BJ (cell line): ENCODE measurements at regions not wholly inside any gene's neighbourhood (a gene's known extent, or its start where the extent isn't known, plus 50 kb on each side); places are given as distances from the start of the nearest gene placed in this dataset.

Experiments used
- CTCF ChIA-PET: fragments of 350-600 bp; formaldehyde crosslinking; extraction: SDS; loops from one replicate; lab custom pipeline; 2021; ENCODE audit warnings: antibody characterized with exemption, inconsistent platforms; lab: Yijun Ruan, JAX
- POLR2A ChIA-PET: fragments of 300-600 bp; sonication (Branson Sonifier 250); formaldehyde crosslinking; extraction: SDS; loops from one replicate; lab custom pipeline; 2021; ENCODE audit warnings: antibody characterized with exemption; lab: Charles Lee
- DNase-seq: peaks from one replicate; pipeline ENCODE4 v3.0.0-alpha.2; 2011; ENCODE audit warnings: low read depth
- H3K27me3 ChIP-seq: 2 replicates; pipeline ENCODE4 v1.6.0; 2011; ENCODE audit warnings: low read length; ENCODE audit not compliant: control insufficient read depth, insufficient read depth
- H3K36me3 ChIP-seq: 2 replicates; pipeline ENCODE4 v1.5.1; 2011; ENCODE audit warnings: low read length; ENCODE audit not compliant: control insufficient read depth, insufficient read depth
- H3K4me3 ChIP-seq: 2 replicates; pipeline ENCODE4 v1.5.1; 2011; ENCODE audit warnings: low read depth, mild to moderate bottlenecking, control low read depth, low read length
- CTCF ChIP-seq: IDR thresholded peaks from 2 replicates; pipeline ENCODE4 v1.5.1; 2011; ENCODE audit warnings: low read depth, mild to moderate bottlenecking, control low read depth, inconsistent platforms, low read length, moderate library complexity; ENCODE audit not compliant: insufficient read depth

- no peaks in the 10 kb centered on the region for H3K36me3 ChIP-seq
- no peaks in the 10 kb centered on the region for H3K27me3 ChIP-seq
- POLR2A ChIA-PET: no interaction called here
- H3K4me3 ChIP-seq: no peak overlapping the region
- DNase-seq: no peak
- no peak for TF ChIP-seq CTCF
- CTCF ChIA-PET: no interaction called here
Measured at GRCh38 chr10:10320956-10321355, 696.7 kb upstream of the CELF2 start.

- no peaks in the 10 kb centered on the region for H3K27me3 ChIP-seq
- H3K4me3 ChIP-seq: no peak overlapping the region
- POLR2A ChIA-PET: no interaction called here
- no peaks in the 10 kb centered on the region for H3K36me3 ChIP-seq
- DNase-seq: no peak
- CTCF ChIA-PET: no interaction called here
- TF ChIP-seq CTCF: no peak
Measured at GRCh38 chr10:10326116-10326515, 691.6 kb upstream of the CELF2 start.

- no peak for DNase-seq
- ChIA-PET CTCF (interaction anchor here (0.7 kb wide), 1 partner anchor 985 kb away, joined by 3 read pairs; no protein-coding TSS in a partner anchor), POLR2A (no interaction called here)
- Histone ChIP-seq H3K4me3 (no peak overlapping the region), H3K27me3 (no peaks in the 10 kb centered on the region), H3K36me3 (no peaks in the 10 kb centered on the region)
- no peak for TF ChIP-seq CTCF
Measured at GRCh38 chr10:10327934-10328333, 689.7 kb upstream of the CELF2 start.

DNA sequence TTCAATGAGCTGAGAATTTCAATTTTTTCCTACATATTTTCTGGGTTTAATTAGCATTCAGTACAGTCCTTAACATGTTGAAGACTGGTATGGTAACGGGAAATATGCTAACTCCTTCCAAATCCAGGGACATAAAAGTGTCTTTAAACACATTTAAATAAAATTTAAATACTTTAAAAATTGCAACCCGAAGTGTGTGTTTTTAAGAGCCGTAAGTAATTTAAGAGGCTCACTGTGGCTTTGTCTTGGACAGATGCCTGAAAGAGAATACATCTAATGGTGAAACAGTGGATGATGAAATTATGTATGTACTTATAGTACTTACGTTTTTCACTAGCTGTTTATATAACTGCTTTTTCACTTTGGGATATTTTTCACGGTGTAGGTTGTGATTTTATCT lies 687.3 kb upstream of the CELF2 start:
- ChIA-PET CTCF (no interaction called here), POLR2A (no interaction called here)

DNA sequence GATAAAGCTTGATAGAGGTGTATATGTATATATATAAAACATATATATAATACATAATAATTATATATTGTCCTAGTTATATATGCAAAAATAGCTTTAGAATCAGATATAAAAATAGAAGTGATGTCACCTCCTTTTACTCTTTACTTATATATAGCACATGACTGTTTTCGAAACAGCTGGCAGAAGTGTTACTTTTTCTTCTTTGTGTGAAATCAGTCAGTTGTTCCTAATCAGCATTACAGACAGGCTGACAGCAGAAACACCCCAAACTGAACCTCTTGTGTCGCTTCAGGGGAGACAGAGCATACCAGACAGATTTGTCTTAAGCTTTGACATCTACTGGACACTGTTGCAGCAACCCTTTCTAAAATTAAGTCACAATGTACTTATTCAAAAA lies 684.9 kb upstream of the CELF2 start:
- Histone ChIP-seq H3K4me3 (no peak overlapping the region), H3K27me3 (no peaks in the 10 kb centered on the region), H3K36me3 (no peaks in the 10 kb centered on the region)
- TF ChIP-seq CTCF: no peak
- ChIA-PET POLR2A (no interaction called here), CTCF (no interaction called here)
- no peak for DNase-seq

More for the DNA sequence above, 687.3 kb upstream of the CELF2 start:
- DNase-seq: no peak
- no peak for TF ChIP-seq CTCF
- Histone ChIP-seq H3K36me3 (no peaks in the 10 kb centered on the region), H3K27me3 (no peaks in the 10 kb centered on the region), H3K4me3 (no peak overlapping the region)
